Medulla oblongata (tissue), 1 donor: ENCODE measurements at regions not wholly inside any gene's neighbourhood (a gene's known extent, or its start where the extent isn't known, plus 50 kb on each side); places are given as distances from the start of the nearest gene placed in this dataset.
"Not testable (repeated sequence)": the region's sequence is repeated elsewhere in the genome, so short reads cannot be mapped to it uniquely, and the experiment has no call there.

Experiments used
- DNase-seq: peaks from one replicate; pipeline ENCODE4 v3.0.0-alpha.2; 2015; ENCODE audit errors: extremely low spot score

GRCh38 chr1:244322791-244323521 lies 128.8 kb downstream of the ADSS2 start:
- peak; percentile 26 for DNase-seq

DNA sequence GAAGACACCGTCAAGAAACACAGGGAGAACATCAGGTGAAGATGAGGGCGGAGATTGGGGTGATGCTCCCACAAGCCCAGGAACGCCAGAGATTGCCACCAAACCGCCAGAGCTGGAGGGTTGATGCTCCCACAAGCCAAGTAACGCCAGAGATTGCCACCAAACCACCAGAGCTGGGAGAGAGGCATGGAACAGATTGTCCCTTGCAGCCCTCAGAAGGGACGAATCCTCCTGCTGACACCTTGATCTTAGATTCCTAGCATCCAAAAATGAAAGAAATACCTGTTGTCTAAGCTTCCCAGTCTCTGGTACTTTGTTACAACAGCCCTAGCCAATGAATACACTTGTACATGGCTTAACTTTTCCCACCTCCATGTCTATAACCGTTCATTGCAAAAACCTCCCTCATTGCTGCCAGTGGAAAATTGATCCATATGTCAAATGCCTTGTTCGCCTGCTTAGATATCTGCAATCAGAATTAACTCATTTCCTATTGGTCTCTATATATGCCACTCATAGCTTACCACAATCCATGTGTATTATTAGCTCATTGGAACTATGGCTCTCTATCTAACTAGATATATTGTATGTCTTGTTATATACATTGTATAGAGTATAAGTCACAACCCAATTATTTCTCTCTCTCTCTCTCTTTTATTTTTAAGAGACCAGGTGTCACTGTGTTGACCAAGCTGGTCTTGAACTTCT lies 127.4 kb downstream of the ADSS2 start:
- DNase-seq = no peak

- DNase-seq = peak; percentile 57
Observed at GRCh38 chr1:244325056-244325758, 126.5 kb downstream of the ADSS2 start.

- no peak for DNase-seq
Observed at GRCh38 chr1:244326757-244327156, 125.0 kb downstream of the ADSS2 start.

DNA sequence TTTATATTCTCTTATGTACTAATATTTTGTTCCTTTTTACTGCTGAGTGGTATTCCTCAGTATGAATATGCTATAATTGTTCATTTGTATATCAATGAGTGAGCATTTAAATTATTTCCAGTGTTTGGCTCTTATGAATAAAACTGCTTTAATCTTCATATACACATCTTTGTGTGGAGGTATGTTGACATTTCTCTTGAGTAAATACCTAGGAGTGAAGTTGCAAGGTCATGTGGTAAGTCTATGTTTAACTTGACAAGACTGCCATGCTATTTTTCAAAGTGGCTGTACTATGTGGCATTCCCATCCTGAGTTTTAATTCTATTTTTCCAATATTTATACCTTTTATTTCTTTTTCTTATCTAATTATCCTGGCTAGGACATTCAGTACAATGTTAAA lies 124.2 kb downstream of the ADSS2 start:
- no peak for DNase-seq

- DNase-seq = no peak
Observed at GRCh38 chr1:244328476-244328875, 123.2 kb downstream of the ADSS2 start.

DNA sequence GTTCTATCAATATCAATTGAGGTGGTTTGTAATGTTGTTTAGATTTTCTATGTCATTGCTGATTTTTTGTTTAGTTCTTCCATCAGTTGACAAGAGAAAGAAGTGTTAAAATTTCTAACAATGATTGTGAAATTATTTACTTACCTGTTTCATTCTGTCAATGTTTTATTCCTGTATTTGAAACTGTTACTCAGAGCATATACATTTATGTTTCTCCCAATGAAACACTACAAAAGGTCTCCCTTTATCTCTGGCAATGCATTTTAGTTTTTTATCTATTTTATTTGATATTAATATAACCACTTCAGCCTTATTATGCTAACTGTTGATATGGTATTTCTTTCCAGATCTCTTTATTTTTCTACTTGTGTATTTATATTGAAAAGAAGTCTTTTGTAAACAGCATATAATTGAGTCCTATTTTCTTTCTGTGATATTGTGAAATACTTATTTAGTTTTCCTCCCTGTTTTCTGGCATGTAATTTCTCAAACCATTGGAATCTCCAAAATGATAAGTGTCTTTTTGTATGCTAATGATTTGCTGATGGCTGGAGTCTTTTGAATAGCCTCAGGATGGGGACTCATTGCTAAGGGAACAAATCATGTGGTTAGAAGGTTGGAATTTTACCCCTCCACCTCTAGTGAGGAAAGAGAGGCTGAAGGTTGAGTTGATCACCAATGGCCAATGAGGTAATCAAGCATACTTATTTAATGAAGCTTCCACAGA lies 122.0 kb downstream of the ADSS2 start:
- no peak for DNase-seq

GRCh38 chr1:244330318-244330625 lies 121.4 kb downstream of the ADSS2 start:
- DNase-seq = no peak

GRCh38 chr1:244332761-244333160 lies 118.9 kb downstream of the ADSS2 start:
- DNase-seq = not testable (repeated sequence)

- DNase-seq = not testable (repeated sequence)
Observed at GRCh38 chr1:244334315-244334714, 117.4 kb downstream of the ADSS2 start.

DNA sequence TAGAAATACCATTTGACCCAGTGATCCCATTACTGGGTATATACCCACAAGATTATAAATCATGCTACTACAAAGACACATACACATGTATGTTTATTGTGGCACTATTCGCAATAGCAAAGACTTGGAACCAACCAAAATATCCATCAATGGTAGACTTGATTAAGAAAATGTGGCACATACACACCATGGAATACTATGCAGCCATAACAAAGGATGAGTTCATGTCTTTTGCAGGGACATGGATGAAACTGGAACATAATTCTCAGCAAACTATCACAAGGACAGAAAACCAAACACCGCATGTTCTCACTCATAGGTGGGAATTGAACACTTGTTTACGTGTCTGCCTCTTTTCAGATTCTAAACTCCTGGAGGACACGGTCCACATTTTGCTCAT lies 116.9 kb downstream of the ADSS2 start:
- DNase-seq = not testable (repeated sequence)

GRCh38 chr1:244335456-244335855 lies 116.3 kb downstream of the ADSS2 start:
- DNase-seq = no peak

GRCh38 chr1:244336232-244336899 lies 115.3 kb downstream of the ADSS2 start:
- DNase-seq = no peak

DNA sequence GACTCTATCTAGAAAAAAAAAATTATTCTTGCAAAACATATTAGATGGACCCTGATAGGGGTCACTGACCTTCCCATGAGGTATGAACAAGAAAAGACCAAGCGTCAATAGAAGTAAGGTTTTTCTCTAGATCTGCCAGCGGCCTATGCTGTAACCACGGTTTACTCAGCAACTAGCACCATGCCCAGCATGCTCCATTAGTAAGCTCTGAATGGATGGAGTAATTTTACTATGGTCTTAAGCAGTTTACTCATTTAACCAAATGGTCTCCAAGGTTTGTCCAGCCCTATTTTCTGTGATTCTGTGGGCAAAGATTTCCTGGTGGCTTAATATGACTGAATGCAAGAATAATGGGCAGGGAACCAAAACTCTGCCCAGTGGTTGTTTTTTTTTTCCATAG lies 113.9 kb downstream of the ADSS2 start:
- no peak for DNase-seq

DNA sequence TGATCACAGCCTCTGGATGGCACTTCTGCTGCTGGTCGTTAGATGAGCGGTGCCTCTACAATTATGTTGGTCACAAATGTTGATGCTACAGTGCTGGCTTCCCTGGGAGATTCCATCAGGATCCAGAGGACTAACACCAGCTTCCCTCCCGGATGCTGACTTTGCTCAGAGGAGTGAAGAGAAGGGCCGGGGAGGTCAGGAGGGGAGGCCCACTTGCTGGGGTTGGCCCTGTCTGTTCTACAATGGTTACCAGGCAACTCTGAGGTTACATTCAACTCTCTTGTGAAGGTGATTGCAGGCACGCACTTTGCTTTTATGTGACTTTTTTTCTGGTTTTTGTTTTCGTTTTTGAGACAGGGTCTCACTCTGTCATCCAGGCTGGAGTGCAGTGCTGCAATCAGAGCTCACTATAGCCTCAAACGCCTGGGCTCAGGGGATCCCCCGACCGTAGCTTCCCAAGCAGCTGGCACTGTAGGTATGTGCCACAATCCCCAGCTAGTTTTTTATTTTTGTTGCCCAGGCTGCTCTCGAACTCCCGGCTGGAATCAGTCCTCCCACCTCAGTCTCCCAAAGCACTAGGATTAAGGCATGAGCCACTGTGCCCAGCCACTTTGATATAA lies 112.5 kb downstream of the ADSS2 start:
- DNase-seq = no peak

DNA sequence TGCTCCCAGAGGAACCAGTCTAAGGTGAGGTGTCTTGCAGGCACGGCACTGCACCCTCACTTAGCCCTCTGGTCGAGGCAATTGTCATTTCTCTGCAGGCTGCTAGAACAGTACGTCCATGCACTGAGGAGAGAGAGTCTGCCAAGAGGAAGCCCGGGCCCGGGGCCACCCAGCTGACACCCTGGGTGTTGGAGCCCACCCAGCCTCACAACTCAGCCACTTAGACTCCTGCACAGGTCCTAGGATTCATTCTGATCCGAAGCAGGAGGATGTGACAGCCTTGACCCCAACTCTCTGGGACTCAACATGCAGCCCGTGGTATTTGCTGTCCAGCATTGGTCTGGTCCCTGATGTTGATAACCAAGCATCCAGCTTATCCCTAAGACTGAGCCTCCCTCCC lies 111.9 kb downstream of the ADSS2 start:
- peak; percentile 31 for DNase-seq

GRCh38 chr1:244340396-244340795 lies 111.3 kb downstream of the ADSS2 start:
- DNase-seq = no peak

- peak; percentile 71 for DNase-seq
Observed at GRCh38 chr1:244341455-244342450, 110.0 kb downstream of the ADSS2 start.

GRCh38 chr1:244344001-244344400 lies 107.7 kb downstream of the ADSS2 start:
- DNase-seq = no peak
